Activated CD4-positive, alpha-beta T cell treated with anti-CD3 and anti-CD28 coated beads, Interleukin-2, Interleukin-4, amounts not matched to agents 100 ng/mL and 50 ng/mL, durations not matched to agents 16 hours and 8 hours (primary cell): ENCODE measurements at regions not wholly inside any gene's neighbourhood (a gene's known extent, or its start where the extent isn't known, plus 50 kb on each side); places are given as distances from the start of the nearest gene placed in this dataset.
"Not testable (repeated sequence)": the region's sequence is repeated elsewhere in the genome, so short reads cannot be mapped to it uniquely, and the experiment has no call there.

Experiments
- DNase-seq: peaks from one replicate; pipeline ENCODE4 v3.0.0-alpha.2; 2020; ENCODE audit warnings: low spot score

GRCh38 chr12:105641749-105642148, 311.3 kb downstream of the C12orf75 start:
- DNase-seq: no peak

- no peak for DNase-seq
Measured at GRCh38 chr12:105644770-105645169, 314.3 kb downstream of the C12orf75 start.

- no peak for DNase-seq
Measured at GRCh38 chr12:105654606-105655005, 324.1 kb downstream of the C12orf75 start.

- DNase-seq: no peak
Measured at GRCh38 chr12:105658389-105658788, 327.9 kb downstream of the C12orf75 start.

GRCh38 chr12:105659355-105660075, 329.0 kb downstream of the C12orf75 start:
- no peak for DNase-seq

- not testable (repeated sequence) for DNase-seq
Measured at GRCh38 chr12:105664765-105665164, 334.3 kb downstream of the C12orf75 start.

- DNase-seq: no peak
Measured at GRCh38 chr12:105665366-105665765, 334.9 kb downstream of the C12orf75 start.

- DNase-seq: no peak
Measured at GRCh38 chr12:105667973-105668743, 337.7 kb downstream of the C12orf75 start.

- no peak for DNase-seq
Measured at GRCh38 chr12:105670672-105671071, 340.2 kb downstream of the C12orf75 start.

GRCh38 chr12:105671720-105672119, 341.2 kb downstream of the C12orf75 start:
- DNase-seq: no peak

GRCh38 chr12:105672121-105672975, 341.9 kb downstream of the C12orf75 start:
- no peak for DNase-seq

GRCh38 chr12:105674871-105675699, 344.6 kb downstream of the C12orf75 start:
- no peak for DNase-seq

GRCh38 chr12:105676694-105677093, 346.2 kb downstream of the C12orf75 start:
- DNase-seq: no peak

GRCh38 chr12:105677672-105678071, 347.2 kb downstream of the C12orf75 start:
- no peak for DNase-seq

GRCh38 chr12:105679982-105680381, 349.5 kb downstream of the C12orf75 start:
- DNase-seq: no peak

- no peak for DNase-seq
Measured at GRCh38 chr12:105681341-105681740, 350.9 kb downstream of the C12orf75 start.

- not testable (repeated sequence) for DNase-seq
Measured at GRCh38 chr12:105682821-105683220, 352.3 kb downstream of the C12orf75 start.

GRCh38 chr12:105683836-105684235, 353.3 kb downstream of the C12orf75 start:
- not testable (repeated sequence) for DNase-seq

GRCh38 chr12:105698075-105698474, 367.6 kb downstream of the C12orf75 start:
- no peak for DNase-seq

- no peak for DNase-seq
Measured at GRCh38 chr12:105699209-105699608, 368.7 kb downstream of the C12orf75 start.

GRCh38 chr12:105704787-105705186, 374.3 kb downstream of the C12orf75 start:
- no peak for DNase-seq

- no peak for DNase-seq
Measured at GRCh38 chr12:105705235-105705634, 374.7 kb downstream of the C12orf75 start.
